ENCODE measurements at regions not wholly inside any gene's neighbourhood (a gene's known extent, or its start where the extent isn't known, plus 50 kb on each side); places are given as distances from the start of the nearest gene placed in this dataset.

- no peak for TF ChIP-seq CTCF (IDR thresholded peaks at IDR 0.05; ENCODE audit: control extremely low read depth, extremely low read depth)
- H3K9me3 ChIP-seq (ENCODE audit: control insufficient read depth in 4 of 4, insufficient read depth in 3 of 4, low read length in 3 of 4) = no peaks in the 10 kb centered on the region
- no peak overlapping the region for H3K4me3 ChIP-seq
- WGBS, 2 donors = 74 to 92% methylated on average over 3 of the region's 3 CpGs
- no peak for ATAC-seq (ENCODE audit: insufficient read depth, low FRiP score)
- no peaks in the 10 kb centered on the region for H3K27me3 ChIP-seq (ENCODE audit: control insufficient read depth in 3 of 3, insufficient read depth in 3 of 3, low read length in 2 of 3)
- no peaks in the 10 kb centered on the region for H3K36me3 ChIP-seq (ENCODE audit: control insufficient read depth in 4 of 4, insufficient read depth in 4 of 4, low read length in 4 of 4)
- H3K9ac ChIP-seq (ENCODE audit: insufficient read depth in 1 of 2, low read length in 2 of 2) = no peak overlapping the region
- no peak overlapping the region for H3K27ac ChIP-seq (ENCODE audit: low read depth in 1 of 2, low read length in 1 of 2)
- DNase-seq = no peak
- H3K4me1 ChIP-seq (ENCODE audit: control insufficient read depth in 5 of 5, insufficient read depth in 5 of 5, low read length in 5 of 5) = peaks cover 0 to 9% (median 0%) of the 10 kb centered on the region in 5 donors
These were observed 57.4 kb upstream of the CTNNA1 start for GRCh38 chr5:138695781-138696180.

GRCh38 chr5:138694146-138694545 lies 59.1 kb upstream of the CTNNA1 start:
- no peaks in the 10 kb centered on the region for H3K9me3 ChIP-seq (ENCODE audit: control insufficient read depth in 4 of 4, insufficient read depth in 3 of 4, low read length in 3 of 4)

GRCh38 chr5:138692370-138692769 lies 60.9 kb upstream of the CTNNA1 start:
- Histone ChIP-seq H3K27ac (ENCODE audit: low read depth in 1 of 2, low read length in 1 of 2) (no peak overlapping the region), H3K27me3 (ENCODE audit: control insufficient read depth in 3 of 3, insufficient read depth in 3 of 3, low read length in 2 of 3) (no peaks in the 10 kb centered on the region), H3K36me3 (ENCODE audit: control insufficient read depth in 4 of 4, insufficient read depth in 4 of 4, low read length in 4 of 4) (no peaks in the 10 kb centered on the region), H3K9me3 (ENCODE audit: control insufficient read depth in 4 of 4, insufficient read depth in 3 of 4, low read length in 3 of 4) (peaks cover 0 to 2% (median 0%) of the 10 kb centered on the region in 4 donors), H3K4me1 (ENCODE audit: control insufficient read depth in 5 of 5, insufficient read depth in 5 of 5, low read length in 5 of 5) (peaks cover 0 to 9% (median 0%) of the 10 kb centered on the region in 5 donors), H3K9ac (ENCODE audit: insufficient read depth in 1 of 2, low read length in 2 of 2) (no peak overlapping the region), H3K4me3 (no peak overlapping the region)
- ATAC-seq (ENCODE audit: insufficient read depth, low FRiP score) (no peak), DNase-seq (no peak)
- no peak for TF ChIP-seq CTCF (IDR thresholded peaks at IDR 0.05; ENCODE audit: control extremely low read depth, extremely low read depth)

More at GRCh38 chr5:138694146-138694545, 59.1 kb upstream of the CTNNA1 start:
- ATAC-seq (ENCODE audit: insufficient read depth, low FRiP score) = no peak
- H3K9ac ChIP-seq (ENCODE audit: insufficient read depth in 1 of 2, low read length in 2 of 2) = no peak overlapping the region
- H3K4me3 ChIP-seq = no peak overlapping the region
- no peak for TF ChIP-seq CTCF (IDR thresholded peaks at IDR 0.05; ENCODE audit: control extremely low read depth, extremely low read depth)
- no peaks in the 10 kb centered on the region for H3K27me3 ChIP-seq (ENCODE audit: control insufficient read depth in 3 of 3, insufficient read depth in 3 of 3, low read length in 2 of 3)
- peaks cover 0 to 9% (median 0%) of the 10 kb centered on the region in 5 donors for H3K4me1 ChIP-seq (ENCODE audit: control insufficient read depth in 5 of 5, insufficient read depth in 5 of 5, low read length in 5 of 5)
- no peaks in the 10 kb centered on the region for H3K36me3 ChIP-seq (ENCODE audit: control insufficient read depth in 4 of 4, insufficient read depth in 4 of 4, low read length in 4 of 4)
- no peak overlapping the region for H3K27ac ChIP-seq (ENCODE audit: low read depth in 1 of 2, low read length in 1 of 2)
- WGBS, 2 donors = 95 to 98% methylated on average over 3 of the region's 3 CpGs
- DNase-seq = no peak

- no peak for DNase-seq
- H3K4me3 ChIP-seq = no peak overlapping the region
- WGBS, 2 donors = 52 to 53% methylated on average over 4 of the region's 4 CpGs
These were observed 66.6 kb upstream of the CTNNA1 start for GRCh38 chr5:138686668-138687067.

More at GRCh38 chr5:138686668-138687067, 66.6 kb upstream of the CTNNA1 start:
- Histone ChIP-seq H3K36me3 (ENCODE audit: control insufficient read depth in 4 of 4, insufficient read depth in 4 of 4, low read length in 4 of 4) (no peaks in the 10 kb centered on the region), H3K27me3 (ENCODE audit: control insufficient read depth in 3 of 3, insufficient read depth in 3 of 3, low read length in 2 of 3) (no peaks in the 10 kb centered on the region), H3K27ac (ENCODE audit: low read depth in 1 of 2, low read length in 1 of 2) (no peak overlapping the region), H3K9me3 (ENCODE audit: control insufficient read depth in 4 of 4, insufficient read depth in 3 of 4, low read length in 3 of 4) (peaks cover 0 to 8% (median 0%) of the 10 kb centered on the region in 4 donors), H3K9ac (ENCODE audit: insufficient read depth in 1 of 2, low read length in 2 of 2) (no peak overlapping the region), H3K4me1 (ENCODE audit: control insufficient read depth in 5 of 5, insufficient read depth in 5 of 5, low read length in 5 of 5) (no peaks in the 10 kb centered on the region)
- no peak for TF ChIP-seq CTCF (IDR thresholded peaks at IDR 0.05; ENCODE audit: control extremely low read depth, extremely low read depth)
- ATAC-seq (ENCODE audit: insufficient read depth, low FRiP score) = no peak

All from lung (tissue), 11 donors.